Upper lobe of left lung (tissue), 6 donors: ENCODE measurements at regions not wholly inside any gene's neighbourhood (a gene's known extent, or its start where the extent isn't known, plus 50 kb on each side); places are given as distances from the start of the nearest gene placed in this dataset.
"Not testable (repeated sequence)": the region's sequence is repeated elsewhere in the genome, so short reads cannot be mapped to it uniquely, and the experiment has no call there.

Experiments used
- ATAC-seq, 2 donors: fragments of 200-7000 bp; cut with Tn5 transposase; one replicate each; pipeline ENCODE4 v1.9.1; 2022; ENCODE audit warnings: mild to moderate bottlenecking in 2 of 2, moderate library complexity in 2 of 2; ENCODE audit not compliant: low FRiP score in 2 of 2
- DNase-seq, 2 donors: peaks; one replicate each; pipeline ENCODE4 v3.0.0-alpha.2; 2019 to 2020
- H3K27ac ChIP-seq, 4 donors: fragments of 200-600 bp; sonication (generic); one replicate each; pipeline ENCODE4 v1.5.1; 2016 to 2019
- H3K27me3 ChIP-seq, 4 donors: fragments of 200-600 bp; sonication (generic); one replicate each; pipeline ENCODE4 v1.5.1; 2017 to 2019
- H3K36me3 ChIP-seq, 4 donors: fragments of 200-600 bp; sonication (generic); one replicate each; pipeline ENCODE4 v1.5.1; 2016 to 2019
- H3K4me1 ChIP-seq, 4 donors: fragments of 200-600 bp; sonication (generic); one replicate each; pipeline ENCODE4 v1.5.1; 2018 to 2019
- H3K4me3 ChIP-seq, 4 donors: fragments of 200-600 bp; sonication (generic); one replicate each; pipeline ENCODE4 v1.5.1; 2017 to 2019; ENCODE audit warnings: mild to moderate bottlenecking in 2 of 4, moderate library complexity in 1 of 4
- H3K9me3 ChIP-seq, 4 donors: fragments of 200-600 bp; sonication (generic); one replicate each; pipeline ENCODE4 v1.5.1; 2018 to 2019
- EP300 ChIP-seq, 4 donors: sonication (generic); formaldehyde crosslinking; IDR thresholded peaks; one replicate each; pipeline ENCODE4 v1.5.1; 2017; ENCODE audit warnings: antibody characterized with exemption in 4 of 4, control low read depth in 2 of 4
- POLR2A ChIP-seq, 4 donors: fragments of 450-650 bp; IDR thresholded peaks; one replicate each; pipeline ENCODE4 v1.5.1; 2016 to 2017; ENCODE audit warnings: antibody characterized with exemption in 4 of 4, mild to moderate bottlenecking in 2 of 4
- POLR2AphosphoS5 ChIP-seq, 2 donors: sonication (generic); formaldehyde crosslinking; IDR thresholded peaks; one replicate each; pipeline ENCODE4 v1.5.1; 2017; ENCODE audit warnings: antibody characterized with exemption in 2 of 2
- WGBS, 2 donors: methylation state at CpG; one replicate each; pipeline ENCODE4 v1.1.5; 2017 to 2018; 5-methylcytosine and 5-hydroxymethylcytosine counted together
- TF ChIP-seq, protein P1 (sequence below), 6 experiments: fragments of 450-650 bp in 4 of 6; fragments of 200-600 bp in 2 of 6; sonication (generic) in 2 of 6; IDR thresholded peaks; one replicate each; pipeline ENCODE4 v1.5.1; 2016 to 2019; ENCODE audit warnings: antibody characterized with exemption in 6 of 6
- donor health status: DM: no; HTN: no; CAD: no; lungs with moderate emphysema.
- donor health status: DM: no; HTN: yes; CAD: no; lungs with severe emphysema.

DNA sequence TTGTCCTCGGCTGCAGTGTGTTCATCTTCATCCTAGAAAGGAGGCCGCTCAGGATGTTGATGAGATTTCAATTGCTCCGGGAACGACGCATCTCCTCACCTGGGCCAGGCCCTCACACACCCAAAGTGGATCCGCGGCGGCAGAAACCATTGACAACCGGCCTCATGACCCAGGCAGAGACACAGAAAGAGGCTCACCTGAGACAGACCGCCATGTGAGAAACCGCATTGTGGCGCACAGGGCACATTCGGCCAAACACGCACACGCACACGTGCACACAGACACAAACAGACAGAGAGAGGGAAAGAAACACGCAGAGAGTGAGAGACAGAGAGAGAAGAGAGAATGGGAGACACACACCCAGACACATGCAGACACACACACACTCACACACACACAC, 3879.3 kb downstream of the SRGAP2C start:
- not testable (repeated sequence) for H3K27ac ChIP-seq, H3K27me3 ChIP-seq, H3K4me3 ChIP-seq, H3K36me3 ChIP-seq, ATAC-seq, H3K4me1 ChIP-seq
- peaks cover 0 to 43% (median 2%) of the 10 kb centered on the region in 4 donors for H3K9me3 ChIP-seq
- WGBS, 2 donors: 90 to 93% methylated on average over 12 to 15 of the region's 17 CpGs
- DNase-seq: peak in 1 of 2 donors; percentile 36

GRCh38 chr1:125064481-125064880, 3879.7 kb downstream of the SRGAP2C start:
- ATAC-seq: no peak
- TF ChIP-seq, protein P1, sequence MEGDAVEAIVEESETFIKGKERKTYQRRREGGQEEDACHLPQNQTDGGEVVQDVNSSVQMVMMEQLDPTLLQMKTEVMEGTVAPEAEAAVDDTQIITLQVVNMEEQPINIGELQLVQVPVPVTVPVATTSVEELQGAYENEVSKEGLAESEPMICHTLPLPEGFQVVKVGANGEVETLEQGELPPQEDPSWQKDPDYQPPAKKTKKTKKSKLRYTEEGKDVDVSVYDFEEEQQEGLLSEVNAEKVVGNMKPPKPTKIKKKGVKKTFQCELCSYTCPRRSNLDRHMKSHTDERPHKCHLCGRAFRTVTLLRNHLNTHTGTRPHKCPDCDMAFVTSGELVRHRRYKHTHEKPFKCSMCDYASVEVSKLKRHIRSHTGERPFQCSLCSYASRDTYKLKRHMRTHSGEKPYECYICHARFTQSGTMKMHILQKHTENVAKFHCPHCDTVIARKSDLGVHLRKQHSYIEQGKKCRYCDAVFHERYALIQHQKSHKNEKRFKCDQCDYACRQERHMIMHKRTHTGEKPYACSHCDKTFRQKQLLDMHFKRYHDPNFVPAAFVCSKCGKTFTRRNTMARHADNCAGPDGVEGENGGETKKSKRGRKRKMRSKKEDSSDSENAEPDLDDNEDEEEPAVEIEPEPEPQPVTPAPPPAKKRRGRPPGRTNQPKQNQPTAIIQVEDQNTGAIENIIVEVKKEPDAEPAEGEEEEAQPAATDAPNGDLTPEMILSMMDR (IDR thresholded peaks at IDR 0.05): no peak
- no peak for TF ChIP-seq EP300 (IDR thresholded peaks at IDR 0.05)
- no peaks in the 10 kb centered on the region for H3K27me3 ChIP-seq
- no peak overlapping the region for H3K4me3 ChIP-seq
- H3K36me3 ChIP-seq: no peaks in the 10 kb centered on the region
- peaks cover 0 to 45% (median 4%) of the 10 kb centered on the region in 4 donors for H3K9me3 ChIP-seq
- no peaks in the 10 kb centered on the region for H3K4me1 ChIP-seq
- peak in 1 of 2 donors; percentile 57 for DNase-seq
- WGBS, 2 donors: 82 to 89% methylated on average over 19 to 21 of the region's 21 CpGs
- H3K27ac ChIP-seq: no peak overlapping the region

GRCh38 chr1:125065092-125065820, 3880.5 kb downstream of the SRGAP2C start:
- no peak overlapping the region for H3K27ac ChIP-seq
- no peak for TF ChIP-seq POLR2A (IDR thresholded peaks at IDR 0.05)
- TF ChIP-seq POLR2AphosphoS5 (IDR thresholded peaks at IDR 0.05): no peak
- TF ChIP-seq, protein P1 (IDR thresholded peaks at IDR 0.05): no peak
- no peak for TF ChIP-seq EP300 (IDR thresholded peaks at IDR 0.05)
- WGBS, 2 donors: 84 to 88% methylated on average over 37 of the region's 37 CpGs
- H3K4me1 ChIP-seq: no peaks in the 10 kb centered on the region
- ATAC-seq (no peak), DNase-seq (peak in 1 of 2 donors; percentile 53)
- peaks cover 0 to 46% (median 4%) of the 10 kb centered on the region in 4 donors for H3K9me3 ChIP-seq
- no peak overlapping the region for H3K4me3 ChIP-seq
- H3K36me3 ChIP-seq: no peaks in the 10 kb centered on the region
- no peaks in the 10 kb centered on the region for H3K27me3 ChIP-seq

DNA sequence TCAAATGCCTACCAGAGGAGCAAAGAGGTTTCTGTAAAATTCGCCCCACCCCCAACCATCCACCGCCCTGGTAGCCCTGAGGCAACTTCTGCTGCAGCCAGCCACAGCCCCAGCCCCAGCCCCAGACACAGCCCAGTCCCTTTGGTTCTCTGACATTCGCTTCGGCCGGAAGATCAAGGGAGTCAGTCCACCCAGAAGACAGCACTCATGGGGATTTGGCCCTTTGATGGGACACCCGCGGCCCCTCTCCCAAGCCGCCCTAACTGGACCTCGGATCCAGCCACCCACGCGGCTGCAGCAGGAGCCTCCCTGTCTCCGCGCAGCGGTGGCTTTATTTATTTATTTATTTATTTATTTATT, 3881.0 kb downstream of the SRGAP2C start:
- Histone ChIP-seq H3K4me3 (no peak overlapping the region), H3K9me3 (peaks cover 2 to 51% (median 7%) of the 10 kb centered on the region in 4 donors), H3K27ac (no peak overlapping the region), H3K4me1 (no peaks in the 10 kb centered on the region), H3K36me3 (no peaks in the 10 kb centered on the region), H3K27me3 (no peaks in the 10 kb centered on the region)
- TF ChIP-seq EP300 (IDR thresholded peaks at IDR 0.05): no peak
- no peak for TF ChIP-seq POLR2AphosphoS5 (IDR thresholded peaks at IDR 0.05)
- no peak for TF ChIP-seq POLR2A (IDR thresholded peaks at IDR 0.05)
- TF ChIP-seq, protein P1 (IDR thresholded peaks at IDR 0.05): no peak
- DNase-seq: peak in 1 of 2 donors; percentile 26
- no peak for ATAC-seq
- WGBS, 2 donors: 81 to 83% methylated on average over 14 of the region's 14 CpGs

- 85 to 87% methylated on average over 11 to 22 of the region's 22 CpGs for WGBS, 2 donors
- H3K4me3 ChIP-seq: no peak overlapping the region
- no peaks in the 10 kb centered on the region for H3K27me3 ChIP-seq
- no peaks in the 10 kb centered on the region for H3K4me1 ChIP-seq
- no peak for TF ChIP-seq POLR2A (IDR thresholded peaks at IDR 0.05)
- TF ChIP-seq, protein P1 (IDR thresholded peaks at IDR 0.05): no peak
- no peak for TF ChIP-seq EP300 (IDR thresholded peaks at IDR 0.05)
- no peak for TF ChIP-seq POLR2AphosphoS5 (IDR thresholded peaks at IDR 0.05)
- no peak for ATAC-seq
- no peaks in the 10 kb centered on the region for H3K36me3 ChIP-seq
- peak in 1 of 2 donors; percentile 48 for DNase-seq
- no peak overlapping the region for H3K27ac ChIP-seq
- peaks cover 3 to 52% (median 8%) of the 10 kb centered on the region in 4 donors for H3K9me3 ChIP-seq
These were observed 3881.6 kb downstream of the SRGAP2C start for GRCh38 chr1:125066385-125066784.

DNA sequence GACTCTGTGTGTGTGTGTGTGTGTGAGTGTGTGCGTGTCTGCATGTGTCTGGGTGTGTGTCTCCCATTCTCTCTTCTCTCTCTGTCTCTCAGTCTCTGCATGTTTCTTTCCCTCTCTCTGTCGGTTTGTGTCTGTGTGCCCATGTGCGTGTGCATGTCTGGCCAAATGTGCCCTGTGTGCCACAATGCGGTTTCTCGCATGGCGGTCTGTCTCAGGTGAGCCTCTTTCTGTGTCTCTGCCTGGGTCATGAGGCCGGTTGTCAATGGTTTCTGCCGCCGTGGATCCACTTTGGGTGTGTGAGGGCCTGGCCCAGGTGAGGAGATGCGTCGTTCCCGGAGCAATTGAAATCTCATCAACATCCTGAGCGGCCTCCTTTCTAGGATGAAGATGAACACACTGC, 3882.1 kb downstream of the SRGAP2C start:
- 85 to 93% methylated on average over 11 to 12 of the region's 13 CpGs for WGBS, 2 donors
- not testable (repeated sequence) for DNase-seq, H3K27me3 ChIP-seq, H3K27ac ChIP-seq, H3K4me1 ChIP-seq, ATAC-seq, H3K4me3 ChIP-seq, H3K36me3 ChIP-seq
- H3K9me3 ChIP-seq: peaks cover 3 to 56% (median 9%) of the 10 kb centered on the region in 4 donors
